ENCODE measurements at regions not wholly inside any gene's neighbourhood (a gene's known extent, or its start where the extent isn't known, plus 50 kb on each side); places are given as distances from the start of the nearest gene placed in this dataset.

DNA sequence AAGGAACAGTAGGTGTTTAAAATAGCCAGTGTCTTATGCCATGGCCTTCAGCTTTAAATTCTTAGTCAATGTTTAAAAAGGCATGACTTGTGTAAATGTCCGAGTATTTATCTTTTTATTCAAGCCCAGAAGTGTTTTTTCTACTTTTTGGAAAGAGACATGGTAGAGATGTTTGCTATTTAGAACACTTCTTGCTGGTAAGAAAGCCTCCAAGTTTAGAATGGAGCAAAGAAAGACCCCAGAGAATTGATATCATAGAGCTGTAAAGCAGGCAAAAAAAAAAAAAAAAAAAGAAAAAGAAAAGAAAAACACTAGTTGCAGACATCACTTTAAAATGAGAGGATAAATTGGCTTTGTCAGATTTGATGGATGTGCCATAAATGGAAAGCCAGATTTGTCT, 375.1 kb downstream of the TMEM167A start:
- no peak for DNase-seq (ENCODE audit: low read depth, low spot score)

DNA sequence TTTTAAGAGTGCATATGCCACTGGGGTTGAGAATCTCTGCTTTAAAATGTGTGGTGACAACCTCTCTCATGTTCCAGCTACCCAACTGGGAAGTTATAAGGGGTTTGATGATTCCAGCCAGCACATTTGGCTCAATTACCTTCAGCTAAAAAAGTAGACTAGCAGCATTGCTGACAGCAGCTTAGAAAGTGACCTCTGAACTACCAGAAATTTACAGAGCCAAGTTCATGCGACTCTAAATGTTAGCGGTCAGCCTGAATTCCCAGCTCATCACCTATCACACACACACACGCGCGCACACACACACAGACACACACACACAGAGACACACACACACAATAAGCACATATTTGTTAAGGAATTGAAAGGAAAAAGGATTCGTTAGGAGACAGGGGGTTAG, 377.5 kb downstream of the TMEM167A start:
- DNase-seq (ENCODE audit: low read depth, low spot score), result no peak

DNA sequence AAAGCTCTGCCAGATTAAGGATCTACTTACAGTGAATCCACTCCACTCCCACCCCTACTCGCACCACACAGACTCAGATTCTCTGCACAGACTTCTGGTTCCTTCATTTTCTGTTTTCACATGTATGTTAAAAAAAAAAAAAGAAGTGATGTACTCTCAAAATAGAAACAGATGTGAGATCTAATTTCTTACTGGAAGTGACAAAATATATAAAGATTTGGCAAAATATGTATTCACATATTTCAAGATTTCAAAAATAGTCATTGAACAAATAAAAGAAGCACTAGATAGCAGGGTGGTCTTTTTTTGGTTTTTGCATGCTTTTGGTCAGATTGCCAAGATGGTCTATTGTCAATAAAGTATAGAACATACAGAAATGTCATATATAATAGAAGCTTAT, 379.2 kb downstream of the TMEM167A start:
- no peak for DNase-seq (ENCODE audit: low read depth, low spot score)

DNA sequence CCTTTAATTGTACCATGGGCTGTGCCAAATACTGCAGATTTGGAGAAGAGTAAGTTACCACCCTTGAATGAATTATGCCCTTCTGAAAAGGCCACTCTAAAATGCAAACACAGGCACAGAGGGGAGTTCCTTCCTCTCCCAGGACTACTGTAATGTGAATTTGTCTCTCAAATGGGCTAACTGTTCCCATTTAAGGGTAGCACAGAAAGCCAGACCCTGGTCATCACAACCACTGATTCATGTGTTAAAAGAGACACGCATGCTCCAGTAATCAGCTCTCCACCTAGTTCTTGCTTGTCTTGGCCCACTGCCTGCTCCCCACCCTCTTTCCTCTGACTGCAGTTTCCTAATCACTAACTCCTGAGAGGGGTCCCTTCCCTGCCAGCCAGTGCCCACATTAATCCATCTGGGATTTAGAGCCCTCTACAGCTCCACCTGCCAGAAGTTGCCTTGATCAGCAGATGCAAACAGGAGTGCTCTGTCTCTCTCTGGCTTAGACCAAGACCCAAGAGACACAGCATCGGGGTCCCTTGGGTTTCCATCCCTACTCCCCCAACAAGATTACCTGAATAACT, 382.4 kb downstream of the TMEM167A start:
- no peak for DNase-seq (ENCODE audit: low read depth, low spot score)

DNA sequence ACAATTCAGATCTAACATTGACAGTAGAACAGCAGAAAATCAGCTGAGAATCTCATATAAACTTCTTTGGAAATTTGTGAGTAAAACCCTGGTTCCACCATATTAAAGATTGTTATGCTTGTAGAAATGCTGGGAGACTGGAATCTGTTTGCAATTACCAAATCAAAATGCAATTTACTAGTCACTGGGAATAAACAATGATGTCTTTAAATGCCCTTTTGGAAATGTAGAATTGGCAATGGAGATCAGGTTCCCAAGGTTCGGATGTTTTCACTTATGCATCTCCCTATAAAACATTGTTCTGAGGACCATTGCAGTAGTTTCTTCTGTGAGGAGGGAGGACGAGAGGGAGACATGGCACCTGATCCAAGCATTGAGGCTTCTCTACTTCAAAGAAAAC, 384.4 kb downstream of the TMEM167A start:
- no peak for DNase-seq (ENCODE audit: low read depth, low spot score)

DNA sequence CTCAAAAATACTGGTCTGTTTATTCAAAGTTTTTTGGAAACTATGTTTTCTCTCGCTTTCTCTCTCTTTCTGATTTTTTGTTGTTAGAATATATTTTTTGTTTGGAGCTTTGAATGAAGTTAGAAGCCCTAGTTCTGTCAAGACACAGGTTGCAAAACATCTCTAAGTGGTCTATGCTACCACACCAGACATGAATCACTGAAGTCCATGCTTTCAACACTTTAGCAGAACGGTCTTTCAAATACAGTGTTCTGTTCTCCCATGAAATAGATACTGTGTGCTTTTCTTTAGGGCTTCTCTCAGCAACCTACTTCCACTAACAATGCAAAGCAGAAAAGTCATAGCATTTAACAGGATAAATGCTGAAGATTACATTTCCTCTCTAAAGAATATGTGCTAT, 392.5 kb downstream of the TMEM167A start:
- DNase-seq (ENCODE audit: low read depth, low spot score), result no peak

DNA sequence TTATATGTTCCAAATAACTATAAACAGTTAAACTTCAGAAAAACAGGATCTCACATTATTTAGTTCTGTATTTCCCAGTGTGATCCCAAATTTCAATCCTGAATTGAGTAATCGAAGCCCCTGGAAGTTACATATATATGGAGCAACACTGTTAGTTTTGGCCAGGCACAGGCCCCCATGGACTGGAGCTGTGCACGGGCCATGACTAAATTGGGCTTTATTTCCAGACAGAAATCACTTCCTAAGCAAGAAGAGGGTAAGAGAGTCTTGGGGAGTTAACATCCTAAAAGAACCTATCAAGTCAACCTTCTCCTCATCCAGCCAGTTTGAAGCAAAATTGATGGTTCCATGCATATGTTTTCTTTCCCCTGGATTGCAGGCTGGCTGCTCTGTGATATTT, 393.0 kb downstream of the TMEM167A start:
- no peak for DNase-seq (ENCODE audit: low read depth, low spot score)

DNA sequence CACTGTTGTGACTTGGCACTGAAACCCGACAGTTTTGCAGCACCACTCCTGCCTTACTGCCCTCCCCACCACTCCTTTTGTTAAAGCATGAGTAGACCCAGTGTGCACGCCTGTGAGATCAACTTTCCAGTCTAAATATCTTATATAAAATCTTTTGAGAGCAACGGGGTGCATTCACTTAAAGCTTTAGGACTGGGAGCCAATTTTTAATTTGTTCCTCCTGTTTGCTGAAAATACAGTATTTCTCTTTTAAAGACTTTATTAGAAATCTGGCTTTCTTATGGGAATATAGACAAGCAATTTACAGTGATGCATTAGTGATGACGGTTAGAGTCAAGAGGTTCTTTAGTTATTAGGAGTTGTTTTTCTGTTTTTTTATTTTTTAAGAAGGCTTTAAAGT, 397.5 kb downstream of the TMEM167A start:
- DNase-seq (ENCODE audit: low read depth, low spot score), result no peak

DNA sequence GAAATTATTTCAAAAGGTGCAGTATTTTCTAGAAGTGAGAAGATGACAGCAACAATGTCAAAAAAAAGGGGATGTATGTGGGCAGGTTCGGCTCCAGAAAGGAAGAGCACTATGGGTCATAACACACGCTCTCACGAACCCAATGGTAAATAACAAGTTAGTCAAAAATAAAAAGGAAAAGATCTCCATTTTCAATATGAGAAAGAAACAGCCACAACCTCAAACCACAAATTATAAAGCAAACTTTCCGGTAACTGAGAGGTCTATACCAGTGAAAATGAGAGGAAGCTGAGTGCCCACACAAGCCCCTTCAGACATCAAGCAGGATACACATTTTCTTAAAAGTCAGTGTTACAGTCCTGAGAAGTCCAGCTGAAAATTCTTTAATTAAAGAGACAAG, 398.5 kb upstream of the RPS23 start:
- no peak for DNase-seq (ENCODE audit: low read depth, low spot score)

DNA sequence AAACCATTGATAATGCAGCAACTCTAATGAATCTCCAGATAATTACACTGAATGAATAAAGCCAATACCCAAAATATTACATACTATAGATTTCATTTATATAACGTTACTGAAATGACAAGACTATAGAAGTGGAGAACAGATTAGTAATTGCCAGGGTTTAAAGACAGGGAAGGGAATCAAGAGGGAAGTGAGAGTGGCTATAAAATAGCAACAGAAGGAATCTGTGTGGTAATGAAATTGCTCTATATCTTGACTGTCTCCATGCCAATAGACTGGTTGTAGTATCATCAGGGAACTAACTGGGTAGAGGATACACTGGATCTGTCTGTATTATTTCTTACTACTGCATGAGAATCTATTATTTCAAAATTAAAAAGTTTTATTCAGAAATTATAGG, 396.5 kb upstream of the RPS23 start:
- no peak for DNase-seq (ENCODE audit: low read depth, low spot score)

DNA sequence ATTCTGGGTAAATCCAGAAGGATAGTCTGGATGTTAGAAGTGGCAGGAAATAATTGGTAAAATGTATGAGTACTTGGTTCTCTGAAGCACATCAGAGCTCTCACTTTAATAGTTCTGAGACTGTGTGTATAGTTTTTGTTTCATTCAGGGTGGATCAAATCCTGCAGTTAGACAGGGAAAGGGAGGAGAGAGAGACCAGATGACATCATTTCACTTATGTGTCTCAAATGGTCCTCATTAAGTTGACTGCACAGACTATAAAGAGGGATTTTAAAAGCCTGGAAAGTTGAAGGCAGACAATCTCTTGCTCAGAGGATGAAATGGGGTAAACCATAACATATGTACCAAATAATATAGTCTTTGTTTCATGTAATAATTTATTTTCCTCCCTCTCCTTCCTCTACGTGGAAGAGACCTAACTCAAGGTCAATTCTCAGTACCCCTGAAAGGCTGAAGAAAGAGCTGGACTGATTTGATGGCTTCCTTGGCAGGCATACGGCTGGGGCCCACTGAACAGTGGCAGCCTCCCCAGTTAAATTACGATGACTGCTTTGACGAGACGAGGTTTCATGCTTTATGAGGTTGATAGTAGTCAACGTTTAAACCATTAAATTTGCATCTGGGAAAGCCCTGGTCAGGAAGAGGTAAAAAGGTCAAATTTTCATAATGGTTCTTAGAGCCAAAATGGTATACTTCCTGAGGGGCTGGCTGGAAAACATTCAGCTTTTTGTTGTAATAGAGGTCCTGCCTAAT, 395.1 kb upstream of the RPS23 start:
- no peak for DNase-seq (ENCODE audit: low read depth, low spot score)

DNA sequence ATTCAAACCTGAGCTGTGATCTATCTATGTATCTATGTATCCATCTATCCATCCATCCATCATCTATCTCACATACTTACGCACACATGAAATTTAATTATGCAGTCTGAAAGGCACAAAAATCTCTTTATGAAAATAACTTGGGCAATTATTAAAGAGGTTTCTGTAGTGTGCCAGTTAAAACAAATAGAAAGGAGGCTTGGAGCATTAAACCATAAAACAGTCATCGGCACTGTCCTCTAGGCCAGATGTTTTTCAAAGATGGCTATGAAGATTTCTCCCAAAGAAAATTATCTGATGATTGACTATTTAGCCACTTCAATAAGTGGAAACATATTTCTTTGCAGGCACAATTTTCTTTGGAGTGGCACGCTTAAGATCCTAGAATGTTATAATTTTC, 392.5 kb upstream of the RPS23 start:
- no peak for DNase-seq (ENCODE audit: low read depth, low spot score)

DNA sequence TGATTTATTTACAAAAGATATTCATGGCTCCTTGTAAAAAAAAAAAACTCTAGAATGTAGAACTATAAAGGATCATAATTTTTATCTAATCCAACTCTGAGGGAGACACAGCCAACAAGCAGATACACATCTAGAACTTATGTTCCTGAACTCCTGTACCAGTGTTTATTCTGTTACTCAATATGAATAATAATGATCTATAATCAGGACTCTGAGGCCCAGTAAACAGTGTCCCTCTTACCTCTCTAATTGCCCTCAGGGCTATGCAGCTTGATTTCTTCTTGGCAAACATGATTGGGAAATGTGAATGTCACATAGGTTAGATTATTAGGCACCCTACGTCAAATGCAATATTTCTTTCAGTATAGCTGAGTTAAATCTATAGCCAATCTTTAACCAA, 391.6 kb upstream of the RPS23 start:
- DNase-seq (ENCODE audit: low read depth, low spot score), result no peak

DNA sequence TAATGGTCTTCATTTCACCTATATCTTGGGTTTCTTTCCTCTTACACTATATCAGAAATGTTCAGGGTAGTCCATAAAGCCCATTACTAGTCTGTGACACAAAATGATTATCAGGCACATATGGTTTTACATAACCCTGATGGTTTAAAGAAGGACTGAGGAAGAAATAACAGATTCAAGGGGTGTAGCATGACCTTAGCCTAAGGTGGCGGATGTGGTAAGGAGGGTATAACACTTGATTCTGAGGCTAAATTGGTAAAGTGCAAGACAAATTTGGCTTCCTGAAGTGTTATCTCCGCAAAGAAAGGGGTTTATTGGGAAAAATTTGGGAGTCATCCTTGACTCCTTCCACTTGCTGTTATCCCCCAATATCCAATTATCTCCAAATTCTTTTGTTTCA, 388.2 kb upstream of the RPS23 start:
- DNase-seq (ENCODE audit: low read depth, low spot score), result no peak

DNA sequence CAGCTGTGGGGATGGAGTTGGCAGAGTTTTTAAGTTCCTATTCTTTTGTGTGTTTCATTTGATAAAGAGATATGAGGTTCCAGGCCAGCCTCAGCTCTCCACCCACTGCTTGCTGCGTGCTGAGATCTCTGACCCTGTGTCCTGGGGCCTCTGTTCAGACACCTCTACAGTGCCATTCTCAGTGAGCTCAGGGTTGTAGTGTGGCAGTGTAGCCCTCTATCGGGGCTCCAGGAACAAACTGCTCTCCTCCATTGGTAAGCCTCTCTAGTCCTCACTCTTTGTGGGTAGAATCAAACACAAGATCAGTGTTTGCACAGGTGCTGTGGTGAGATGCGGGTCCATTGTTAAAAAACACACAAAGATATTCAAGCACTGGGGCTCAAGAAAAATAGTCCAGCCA, 386.6 kb upstream of the RPS23 start:
- DNase-seq (ENCODE audit: low read depth, low spot score), result no peak

DNA sequence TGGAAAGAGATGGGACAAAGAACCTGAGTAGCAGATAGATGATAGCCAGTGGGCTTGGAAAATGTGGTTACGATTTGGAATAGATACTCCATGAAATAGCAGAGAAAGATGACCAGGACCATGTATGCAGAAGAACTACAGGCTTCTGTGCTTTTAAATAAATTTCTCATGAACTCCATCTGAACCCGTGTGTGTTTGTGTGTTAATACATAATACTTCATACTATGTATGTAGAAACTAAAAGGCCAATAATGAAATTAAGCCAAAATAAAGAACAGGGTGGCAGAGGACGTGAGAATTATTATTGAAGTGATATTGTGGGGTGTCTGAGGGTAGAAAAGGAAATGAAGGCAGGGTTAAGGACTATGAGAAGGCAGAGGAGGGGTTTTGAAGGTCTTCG, 385.1 kb upstream of the RPS23 start:
- DNase-seq (ENCODE audit: low read depth, low spot score), result no peak

DNA sequence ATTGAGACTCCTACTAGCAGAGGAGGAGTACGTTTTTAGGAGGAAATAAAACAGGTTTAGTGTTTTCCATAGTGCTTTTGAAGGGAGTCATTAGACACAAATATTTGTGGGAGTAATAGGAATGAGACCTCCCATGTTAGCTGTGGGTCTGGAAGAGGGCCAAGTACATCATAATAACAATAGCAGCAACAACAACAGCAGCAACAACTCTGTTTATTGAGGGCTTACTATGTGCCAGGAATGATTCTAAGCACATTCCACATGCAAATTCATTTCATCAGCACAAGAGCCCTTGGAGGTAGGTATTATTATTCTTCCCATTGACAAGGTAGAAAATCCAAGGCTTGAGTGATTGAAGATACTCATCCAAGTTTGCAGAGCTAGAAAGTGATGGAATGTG, 384.2 kb upstream of the RPS23 start:
- DNase-seq (ENCODE audit: low read depth, low spot score), result peak; percentile 3

DNA sequence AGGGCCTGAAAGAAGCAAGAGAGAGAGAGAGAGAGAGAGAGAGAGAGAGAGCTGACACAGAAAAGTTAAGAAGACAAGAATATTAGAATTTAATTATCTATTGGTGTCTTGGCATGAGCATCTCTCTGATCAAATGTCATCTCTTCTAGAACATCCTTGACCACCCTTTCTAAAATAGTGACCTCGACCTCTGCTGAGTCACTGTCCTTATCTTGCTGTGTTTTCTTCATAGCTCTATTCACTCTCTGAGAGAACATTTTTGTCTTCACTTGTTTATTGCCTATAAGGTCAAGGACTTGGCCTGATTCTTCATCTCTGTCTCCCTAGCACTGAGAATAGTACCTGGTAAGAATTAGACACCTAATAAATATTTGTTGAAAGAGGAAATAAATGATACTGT, 383.8 kb upstream of the RPS23 start:
- DNase-seq (ENCODE audit: low read depth, low spot score), result no peak

DNA sequence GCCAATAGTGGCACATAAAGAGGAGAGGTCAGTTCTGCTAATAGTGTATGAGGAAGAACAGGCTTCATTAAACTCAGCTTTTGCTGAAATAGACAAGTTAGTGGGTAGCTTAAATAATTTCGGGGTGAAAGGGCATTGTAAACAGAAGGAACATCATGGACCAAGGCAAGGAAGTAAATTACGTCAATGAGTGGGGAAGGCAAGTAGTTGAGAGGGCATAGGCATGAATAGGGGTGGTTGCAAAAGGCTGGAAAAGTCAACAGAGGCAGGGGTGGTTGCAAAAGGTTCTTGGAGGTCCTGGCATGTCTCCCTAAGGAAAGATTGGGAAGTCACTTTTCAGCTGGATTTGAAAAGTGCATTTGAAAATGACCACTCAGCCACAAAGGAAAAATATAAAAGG, 383.3 kb upstream of the RPS23 start:
- no peak for DNase-seq (ENCODE audit: low read depth, low spot score)

DNA sequence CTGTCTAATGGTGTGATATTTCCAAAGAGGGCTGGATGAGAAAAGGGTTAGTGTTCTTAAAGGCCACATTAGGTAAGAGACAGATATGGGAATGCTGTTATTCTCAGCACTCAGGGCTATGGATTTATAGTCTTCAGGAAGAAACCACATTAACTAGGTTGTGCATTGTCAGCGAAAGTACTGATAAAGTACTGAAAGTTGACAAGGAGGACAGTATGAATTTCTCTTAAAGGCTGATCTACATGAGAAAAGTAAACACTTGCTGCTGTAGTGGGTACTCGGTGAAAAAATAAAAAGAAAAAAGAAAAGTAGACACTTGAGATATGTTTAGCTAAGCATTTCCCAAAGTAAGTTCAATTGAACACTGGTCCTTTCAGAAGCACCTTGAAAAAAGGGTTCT, 381.0 kb upstream of the RPS23 start:
- no peak for DNase-seq (ENCODE audit: low read depth, low spot score)

DNA sequence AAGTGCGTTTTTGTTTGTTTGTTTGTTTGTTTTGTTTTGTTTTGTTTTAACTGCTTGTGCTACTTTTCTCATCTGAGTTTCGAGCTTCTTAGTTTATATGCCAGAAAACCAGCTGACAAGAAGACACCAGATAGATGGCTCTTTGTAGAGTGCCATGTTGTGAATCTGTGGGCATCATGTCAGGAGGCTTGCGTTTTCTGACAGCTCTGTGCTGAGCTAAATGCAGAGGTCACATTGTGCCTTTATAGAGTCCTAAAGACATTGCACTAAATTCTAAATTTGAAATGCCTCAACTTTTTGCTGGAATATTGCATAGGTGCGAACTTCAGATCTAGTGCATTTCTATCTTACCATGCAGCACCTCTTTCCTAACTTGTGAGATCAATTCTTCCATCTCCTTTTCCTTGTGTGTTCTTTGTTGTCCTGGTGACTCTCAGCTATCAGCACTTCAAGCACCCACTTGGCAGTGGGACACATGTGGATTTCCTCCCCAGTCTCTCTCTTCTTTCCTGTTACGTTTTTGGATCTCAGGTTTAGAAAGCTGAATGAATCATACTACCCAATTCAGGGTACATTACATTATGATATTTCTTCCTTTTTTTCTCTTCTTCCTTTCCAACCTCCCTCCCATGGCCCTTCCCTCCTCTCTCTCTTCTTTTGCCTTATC, 379.0 kb upstream of the RPS23 start:
- no peak for DNase-seq (ENCODE audit: low read depth, low spot score)

DNA sequence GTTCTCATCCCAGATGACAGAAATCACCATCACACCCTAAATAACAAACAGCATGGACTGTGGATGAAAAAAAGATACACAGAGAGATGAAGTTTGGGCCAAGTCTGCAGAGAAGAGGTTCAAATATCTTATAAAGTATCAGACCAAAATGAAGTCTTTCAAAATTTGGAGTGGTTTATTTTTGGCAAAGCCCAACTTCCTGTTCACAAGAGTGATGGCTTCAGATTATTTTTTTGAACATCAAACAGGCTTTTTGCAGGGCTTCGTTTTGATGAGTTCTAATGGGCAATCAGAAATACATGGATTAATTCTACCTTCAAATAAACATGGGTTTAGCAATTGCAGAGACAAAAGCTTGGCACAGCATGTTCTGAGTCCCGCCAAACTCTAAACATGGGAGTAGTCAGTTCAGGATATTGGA, 378.2 kb upstream of the RPS23 start:
- no peak for DNase-seq (ENCODE audit: low read depth, low spot score)

DNA sequence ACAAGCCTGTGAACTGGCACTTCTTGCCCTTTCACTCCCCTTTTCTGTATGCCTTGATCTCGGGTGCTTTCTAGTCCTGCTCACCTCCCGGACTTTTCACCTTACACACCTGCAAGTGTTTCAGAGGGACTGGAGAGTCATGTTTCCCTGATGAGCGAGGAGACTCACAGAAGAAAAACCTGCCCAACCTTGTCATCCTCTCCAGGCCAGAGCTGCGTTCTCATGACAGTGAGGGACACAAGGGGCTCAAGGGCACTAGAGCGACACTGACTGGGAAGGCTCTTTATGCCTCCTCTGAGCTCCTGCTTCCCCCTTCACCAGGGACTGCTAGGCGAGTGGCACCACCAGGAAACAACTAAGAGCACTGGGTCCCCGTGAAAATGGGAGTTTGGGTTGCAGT, 376.9 kb upstream of the RPS23 start:
- DNase-seq (ENCODE audit: low read depth, low spot score), result no peak
